Middle frontal gyrus (tissue), 1 donor: ENCODE measurements at regions not wholly inside any gene's neighbourhood (a gene's known extent, or its start where the extent isn't known, plus 50 kb on each side); places are given as distances from the start of the nearest gene placed in this dataset.

Source experiments
- DNase-seq: peaks from one replicate; pipeline ENCODE4 v3.0.0-alpha.2; 2015; ENCODE audit warnings: low spot score; ENCODE audit errors: extremely low spot score

GRCh38 chr17:72515291-72516065, 394.7 kb downstream of the SOX9 start:
- no peak for DNase-seq

DNA sequence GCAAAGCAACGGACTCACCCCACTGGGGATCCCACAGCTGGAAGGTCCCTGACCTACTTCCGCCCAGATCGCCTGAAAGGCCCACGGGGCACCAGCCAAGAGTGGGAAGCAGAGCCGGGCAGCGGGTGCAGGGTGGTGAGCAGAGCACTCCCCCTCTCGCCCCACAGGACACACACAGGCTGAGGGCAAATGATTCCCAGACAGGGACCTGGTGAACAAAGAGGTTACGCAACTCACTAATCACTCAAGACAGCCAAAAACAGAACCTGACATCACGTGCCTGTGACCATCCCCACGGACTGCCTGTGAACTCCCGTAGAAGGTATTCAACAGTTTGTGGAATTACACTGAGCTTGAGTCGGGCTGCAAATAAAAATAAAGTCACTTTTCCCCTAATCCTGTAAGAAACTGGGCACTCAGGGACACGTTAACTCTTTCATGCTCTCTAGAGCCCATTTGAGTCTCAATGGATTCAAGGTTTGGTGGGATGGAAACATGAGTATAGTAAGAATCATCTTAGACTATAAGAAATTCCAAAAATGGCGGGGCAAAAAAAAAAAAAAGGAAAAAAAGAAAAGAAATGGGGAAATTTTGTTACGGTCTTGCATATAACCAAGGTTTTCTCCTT, 396.1 kb downstream of the SOX9 start:
- DNase-seq: no peak

GRCh38 chr17:72517413-72518158, 396.8 kb downstream of the SOX9 start:
- DNase-seq: no peak

GRCh38 chr17:72518159-72518732, 397.4 kb downstream of the SOX9 start:
- no peak for DNase-seq

DNA sequence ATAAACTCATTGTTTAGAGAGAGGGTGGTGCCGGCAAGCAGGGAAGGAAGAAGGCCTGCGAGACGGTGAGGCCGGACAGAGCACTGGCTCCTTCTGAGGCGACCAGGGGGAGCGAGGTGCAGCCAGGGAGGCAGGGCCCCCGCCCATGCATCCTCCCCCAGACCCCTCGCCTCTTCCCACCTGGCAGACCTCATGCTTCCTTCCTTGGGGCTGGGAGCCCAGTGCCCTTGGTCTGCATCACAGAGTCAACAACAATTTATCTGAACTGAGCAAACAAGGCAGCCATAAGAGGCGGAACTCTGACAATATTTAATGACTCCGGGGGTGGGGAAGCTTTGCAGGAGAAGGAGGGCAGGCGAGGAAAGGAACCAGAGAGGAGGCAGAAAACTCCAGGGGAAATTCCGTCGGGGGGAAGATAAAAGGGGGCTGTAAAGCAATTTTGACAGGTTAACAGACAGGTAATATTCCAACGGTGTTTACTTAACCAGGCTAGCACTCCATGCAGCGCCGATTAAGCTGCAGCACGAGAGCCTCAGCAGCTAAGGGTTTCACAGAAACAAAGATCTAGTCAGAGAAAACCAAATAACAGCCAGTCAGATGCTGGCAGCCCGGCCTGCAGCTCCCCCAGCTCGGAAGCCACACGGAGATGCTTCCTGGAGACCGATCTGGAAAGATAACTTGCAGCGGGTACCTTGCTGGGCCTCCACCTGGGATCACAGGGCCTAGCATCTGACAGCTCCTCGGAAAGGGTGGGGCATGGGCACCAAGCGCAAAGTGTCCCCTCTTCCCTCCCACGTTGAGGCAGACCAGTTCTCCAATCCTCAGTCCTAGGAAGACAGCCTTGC, 398.2 kb downstream of the SOX9 start:
- no peak for DNase-seq

GRCh38 chr17:72519598-72519936, 398.7 kb downstream of the SOX9 start:
- DNase-seq: no peak

- DNase-seq: no peak
Observed at GRCh38 chr17:72520665-72521303, 400.0 kb downstream of the SOX9 start.

- DNase-seq: no peak
Observed at GRCh38 chr17:72523491-72523890, 402.7 kb downstream of the SOX9 start.

DNA sequence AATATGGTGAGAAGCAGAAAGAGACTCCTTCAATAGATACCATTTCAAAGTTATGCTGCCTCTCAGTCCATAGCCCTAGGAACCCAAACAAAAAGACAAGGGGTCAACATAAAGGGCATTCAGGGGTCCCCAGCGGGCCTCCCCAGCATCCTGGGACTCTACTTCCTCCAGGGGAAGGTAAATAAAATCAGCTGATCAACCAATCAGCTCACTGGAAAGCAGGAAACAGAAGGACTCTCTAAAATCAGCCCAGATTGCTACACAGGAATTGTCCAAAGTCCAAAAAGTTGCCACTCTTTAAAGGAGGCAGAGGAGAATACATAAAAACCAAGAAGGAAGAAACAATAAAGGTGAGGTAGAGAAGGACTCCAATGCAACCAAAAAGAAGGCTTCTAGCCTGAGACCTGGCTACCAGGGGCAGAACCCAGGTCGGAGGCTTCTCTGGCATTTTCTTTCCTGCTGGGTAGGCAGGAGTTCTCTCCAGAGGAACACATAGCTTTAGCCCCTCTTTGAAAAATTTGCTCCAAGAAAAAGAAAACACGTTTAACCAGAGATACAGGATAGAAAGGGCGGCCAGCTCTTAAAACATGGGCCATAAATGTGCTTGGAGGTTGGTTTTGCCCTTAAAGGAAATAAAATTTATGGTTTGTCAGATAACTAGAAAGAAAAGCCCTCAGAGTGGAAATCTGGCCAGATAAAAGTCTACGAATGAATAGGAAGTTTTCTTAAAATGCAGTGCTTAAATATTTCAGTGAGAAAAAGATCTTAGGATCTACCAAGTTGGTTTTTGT, 404.6 kb downstream of the SOX9 start:
- DNase-seq: no peak

GRCh38 chr17:72526769-72527168, 405.9 kb downstream of the SOX9 start:
- no peak for DNase-seq

DNA sequence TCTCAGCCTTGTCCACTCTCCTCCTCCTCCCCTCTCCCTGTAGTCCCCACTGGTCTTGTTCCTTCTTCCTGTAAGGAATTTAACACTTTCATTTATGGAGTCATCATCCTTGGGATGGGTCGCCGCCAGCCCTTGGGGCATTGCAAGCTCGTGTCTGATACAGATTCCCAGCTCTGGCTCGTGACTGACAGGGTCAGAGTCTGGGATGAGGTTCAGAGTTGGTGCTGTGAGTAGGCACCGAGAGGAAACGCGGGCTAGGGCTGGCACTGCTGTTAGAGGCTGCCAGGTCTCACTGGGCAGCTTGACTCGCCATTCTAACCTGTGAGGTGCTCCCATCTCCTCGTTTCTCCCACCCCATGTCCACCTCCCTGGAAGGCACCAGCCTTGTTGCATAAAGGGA, 407.0 kb downstream of the SOX9 start:
- no peak for DNase-seq

GRCh38 chr17:72528683-72529082, 407.9 kb downstream of the SOX9 start:
- DNase-seq: no peak

- DNase-seq: no peak
Observed at GRCh38 chr17:72529386-72529785, 408.6 kb downstream of the SOX9 start.

DNA sequence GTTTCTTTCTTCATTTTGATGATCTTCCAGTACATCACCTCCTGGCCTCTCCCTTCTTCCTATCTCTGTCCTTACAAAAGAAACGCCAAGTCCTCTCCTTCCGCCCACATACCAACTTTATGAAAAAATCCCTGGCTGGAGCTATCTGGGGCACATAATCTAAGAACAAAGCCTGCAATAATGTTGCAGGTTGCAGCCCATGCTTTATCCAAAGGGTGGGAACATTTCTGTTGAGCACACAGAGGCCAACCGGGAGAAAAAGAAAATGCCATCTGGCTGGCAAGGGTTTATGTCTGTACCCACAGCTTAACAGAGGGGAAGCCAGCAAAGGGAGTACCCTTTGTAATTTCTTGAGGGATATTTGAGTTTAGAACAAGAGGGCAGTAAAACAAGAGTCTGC, 409.6 kb downstream of the SOX9 start:
- DNase-seq: no peak

- no peak for DNase-seq
Observed at GRCh38 chr17:72531729-72532128, 410.9 kb downstream of the SOX9 start.

DNA sequence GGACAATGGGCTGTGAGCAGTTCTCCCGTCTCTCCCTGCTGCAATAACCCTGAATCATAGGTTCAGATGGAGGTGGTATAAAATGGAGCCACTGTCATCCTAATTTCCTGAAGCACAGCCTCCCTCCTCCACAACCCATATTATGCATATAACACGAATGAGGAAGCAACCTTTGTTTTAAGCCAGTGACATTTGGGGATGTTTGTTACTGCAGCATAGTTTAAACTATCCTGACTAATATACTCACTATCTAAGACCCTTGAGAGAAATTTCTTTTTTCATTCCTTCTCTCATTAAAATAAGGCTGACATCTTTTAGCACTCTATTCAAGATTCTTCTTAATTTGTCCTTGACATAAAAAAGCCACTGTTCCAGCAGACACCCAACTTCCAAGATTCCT, 413.4 kb downstream of the SOX9 start:
- no peak for DNase-seq

DNA sequence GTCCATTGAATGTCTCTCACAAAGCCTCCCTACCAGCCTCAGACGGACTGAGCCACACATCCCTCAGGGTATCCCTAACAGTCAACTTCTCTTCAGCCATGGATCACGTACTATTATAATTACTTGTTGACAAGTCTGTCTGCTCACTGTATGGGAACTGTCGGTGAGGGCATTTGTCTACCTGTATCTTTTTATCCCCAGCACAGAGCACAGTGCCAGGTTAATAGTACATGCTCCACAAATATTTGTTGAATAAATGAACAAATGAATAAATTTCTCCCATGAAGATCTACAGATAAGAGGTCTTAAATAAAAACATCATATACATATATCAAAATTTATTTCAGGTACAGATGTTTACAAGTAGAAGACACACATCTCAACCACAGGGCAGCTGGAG, 414.0 kb downstream of the SOX9 start:
- DNase-seq: no peak

- no peak for DNase-seq
Observed at GRCh38 chr17:72535346-72535745, 414.5 kb downstream of the SOX9 start.

DNA sequence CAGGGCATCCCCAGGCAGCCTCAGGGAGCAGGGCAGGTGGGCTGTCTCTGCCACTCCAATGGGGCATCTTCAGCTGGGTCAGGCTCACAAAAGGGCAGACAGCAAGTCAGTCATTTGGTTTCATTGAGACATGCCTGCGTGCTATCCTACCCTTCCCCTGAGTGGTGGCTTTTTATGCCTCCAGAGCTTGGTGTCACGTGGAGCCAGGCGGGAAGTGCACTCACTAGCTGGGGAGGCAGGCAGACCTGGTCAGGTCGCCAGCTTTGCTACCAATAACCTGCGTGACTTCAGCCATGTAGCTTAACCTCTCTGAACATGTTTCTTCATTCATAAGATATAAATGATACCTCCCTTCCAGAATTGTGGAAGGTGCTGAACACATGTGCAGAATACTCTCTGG, 415.0 kb downstream of the SOX9 start:
- DNase-seq: no peak

DNA sequence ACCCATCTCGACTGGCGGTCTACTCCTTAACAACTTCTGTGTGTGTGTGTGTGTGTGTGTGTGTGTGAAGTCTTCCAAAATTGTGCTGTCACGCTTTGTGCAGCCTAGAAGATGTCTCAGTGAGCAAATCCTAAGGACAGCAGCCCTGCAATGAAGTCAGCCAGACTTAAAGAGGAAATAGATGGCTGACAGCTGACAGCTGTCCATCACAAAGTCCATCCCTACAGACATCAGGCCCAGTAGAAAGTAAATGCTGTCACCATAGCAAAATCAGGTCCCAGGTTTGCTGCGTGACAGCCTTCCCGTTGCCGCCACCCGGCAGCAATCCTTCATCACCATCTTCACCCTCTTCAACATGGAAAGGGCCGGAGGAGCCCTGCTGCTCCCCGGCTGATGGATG, 416.0 kb downstream of the SOX9 start:
- no peak for DNase-seq
